H1 (cell line): ENCODE measurements at regions not wholly inside any gene's neighbourhood (a gene's known extent, or its start where the extent isn't known, plus 50 kb on each side); places are given as distances from the start of the nearest gene placed in this dataset.

Experiments
- CTCF ChIA-PET: fragments of 300-600 bp; sonication (Branson Sonifier 250); formaldehyde crosslinking; loops from one replicate; lab custom pipeline; 2021; ENCODE audit not compliant: partially characterized antibody; lab: Charles Lee
- POLR2A ChIA-PET: fragments of 300-600 bp; sonication (Branson Sonifier 250); formaldehyde crosslinking; loops from one replicate; lab custom pipeline; 2021; ENCODE audit warnings: inconsistent platforms; ENCODE audit not compliant: partially characterized antibody; lab: Charles Lee
- DNase-seq, 2 experiments: peaks; one replicate each; pipeline versions ENCODE4 v3.0.0 to v3.0.0-alpha.2; 2010 to 2022; ENCODE audit warnings: low spot score in 2 of 2, low read depth in 1 of 2, mixed read lengths in 1 of 2
- FAIRE-seq: peaks from 2 replicates; lab custom pipeline; 2011; peaks lifted over from hg19 to GRCh38; lab: Jason Lieb, UNC
- H2AFZ ChIP-seq: 2 replicates; pipeline ENCODE4 v1.8.1; 2012; ENCODE audit warnings: low read length, inconsistent platforms
- H2AK5ac ChIP-seq: 2 replicates; pipeline ENCODE4 v1.6.1; 2013; ENCODE audit warnings: low read depth, low read length
- H2BK120ac ChIP-seq: replicated peaks from 2 replicates; pipeline ENCODE3; 2013; ENCODE audit warnings: low read depth, low read length, inconsistent platforms
- H2BK12ac ChIP-seq: 2 replicates; pipeline ENCODE4 v1.6.1; 2013; ENCODE audit warnings: low read depth, low read length
- H2BK15ac ChIP-seq: 2 replicates; pipeline ENCODE4 v1.6.1; 2013; ENCODE audit warnings: low read length
- H2BK20ac ChIP-seq: 2 replicates; pipeline ENCODE4 v1.6.1; 2013; ENCODE audit warnings: low read length
- H2BK5ac ChIP-seq: 2 replicates; pipeline ENCODE4 v1.6.1; 2013; ENCODE audit warnings: low read depth, low read length
- H3K14ac ChIP-seq: 2 replicates; pipeline ENCODE4 v1.6.1; 2013; ENCODE audit warnings: inconsistent platforms; ENCODE audit not compliant: insufficient read length
- H3K18ac ChIP-seq: 2 replicates; pipeline ENCODE4 v1.6.1; 2013; ENCODE audit warnings: low read length; ENCODE audit errors: extremely low read depth
- H3K23ac ChIP-seq: 2 replicates; pipeline ENCODE4 v1.6.1; 2013; ENCODE audit warnings: inconsistent platforms; ENCODE audit not compliant: insufficient read length
- H3K23me2 ChIP-seq: 2 replicates; pipeline ENCODE4 v1.6.1; 2013; ENCODE audit warnings: low read depth, low read length
- H3K27ac ChIP-seq: 2 replicates; pipeline ENCODE4 v1.6.1; 2011; ENCODE audit warnings: low read depth, low read length, inconsistent platforms
- H3K27me3 ChIP-seq, 4 experiments: replicated peaks in 1 of 4; 1 replicate in 1 of 4; 2 replicates in 3 of 4; pipeline versions ENCODE4 v1.6.1 to v1.8.1; 2011 to 2013; ENCODE audit warnings: low read length in 3 of 4, mild to moderate bottlenecking in 3 of 4, inconsistent platforms in 2 of 4, mixed read lengths in 2 of 4, moderate library complexity in 1 of 4; ENCODE audit not compliant: control insufficient read depth in 3 of 4, insufficient read depth in 3 of 4; ENCODE audit errors: extremely low read depth in 1 of 4
- H3K36me3 ChIP-seq, 4 experiments: 2 replicates each; pipeline versions ENCODE4 v1.6.1 to v1.8.1; 2011 to 2013; ENCODE audit warnings: mild to moderate bottlenecking in 4 of 4, low read length in 3 of 4, moderate library complexity in 2 of 4, control low read depth in 1 of 4, inconsistent platforms in 1 of 4; ENCODE audit not compliant: insufficient read depth in 4 of 4, control insufficient read depth in 2 of 4
- H3K4ac ChIP-seq: replicated peaks from 2 replicates; pipeline ENCODE3; 2013; ENCODE audit warnings: low read length, low read depth, mixed read lengths, inconsistent platforms; ENCODE audit not compliant: insufficient read length
- H3K4me1 ChIP-seq, 4 experiments: replicated peaks in 1 of 4; 1 replicate in 1 of 4; 2 replicates in 3 of 4; pipeline versions ENCODE4 v1.6.1 to v1.8.1; 2011 to 2013; ENCODE audit warnings: low read length in 3 of 4, inconsistent platforms in 2 of 4, mixed read lengths in 1 of 4; ENCODE audit not compliant: insufficient read depth in 4 of 4, control insufficient read depth in 3 of 4
- H3K4me2 ChIP-seq, 2 experiments: 2 replicates each; pipeline versions ENCODE4 v1.6.1 to v1.8.1; 2011 to 2013; ENCODE audit warnings: low read depth in 2 of 2, low read length in 2 of 2, control low read depth in 1 of 2, inconsistent platforms in 1 of 2, mild to moderate bottlenecking in 1 of 2; ENCODE audit not compliant: insufficient read depth in 1 of 2
- H3K4me3 ChIP-seq, 4 experiments: fragments of 200-600, 300-600 bp in 1 of 4; sonication (generic), shearing (Covaris generic), sonication (Bioruptor Twin) in 1 of 4; 2 replicates each; pipeline versions ENCODE4 v1.5.1 to v1.8.1; 2011 to 2016; ENCODE audit warnings: low read length in 4 of 4, low read depth in 3 of 4, control low read depth in 2 of 4, inconsistent platforms in 2 of 4, mild to moderate bottlenecking in 2 of 4, mixed read lengths in 1 of 4, moderate library complexity in 1 of 4; ENCODE audit not compliant: insufficient read depth in 2 of 4; ENCODE audit errors: extremely low read depth in 1 of 4
- H3K56ac ChIP-seq: replicated peaks from 2 replicates; pipeline ENCODE3; 2013; ENCODE audit warnings: low read depth, mild to moderate bottlenecking, mixed read lengths, low read length, inconsistent platforms; ENCODE audit not compliant: insufficient read length
- H3K79me1 ChIP-seq: 2 replicates; pipeline ENCODE4 v1.6.1; 2013; ENCODE audit warnings: low read depth, low read length, control low read depth
- H3K79me2 ChIP-seq, 2 experiments: 2 replicates each; pipeline versions ENCODE4 v1.6.1 to v1.8.1; 2012 to 2013; ENCODE audit warnings: low read length in 2 of 2, mild to moderate bottlenecking in 2 of 2, inconsistent platforms in 1 of 2; ENCODE audit not compliant: insufficient read depth in 2 of 2, control insufficient read depth in 1 of 2
- H3K9ac ChIP-seq, 4 experiments: replicated peaks in 1 of 4; 1 replicate in 1 of 4; 2 replicates in 3 of 4; pipeline versions ENCODE4 v1.6.1 to v1.8.1; 2011 to 2013; ENCODE audit warnings: low read depth in 3 of 4, low read length in 3 of 4, control low read depth in 2 of 4, mild to moderate bottlenecking in 2 of 4, moderate library complexity in 2 of 4, inconsistent platforms in 1 of 4; ENCODE audit errors: extremely low read depth in 1 of 4
- H3K9me3 ChIP-seq, 2 experiments: 2 replicates each; pipeline versions ENCODE4 v1.6.1 to v1.8.1; 2012 to 2013; ENCODE audit warnings: mild to moderate bottlenecking in 2 of 2, moderate library complexity in 2 of 2, control low read depth in 1 of 2, inconsistent platforms in 1 of 2, low read depth in 1 of 2, low read length in 1 of 2, mixed read lengths in 1 of 2; ENCODE audit not compliant: insufficient read depth in 2 of 2
- H4K20me1 ChIP-seq, 2 experiments: replicated peaks in 1 of 2; 2 replicates each; pipeline versions ENCODE3 to v1.8.1; 2011 to 2013; ENCODE audit warnings: inconsistent platforms in 2 of 2, low read length in 2 of 2, mild to moderate bottlenecking in 1 of 2; ENCODE audit not compliant: insufficient read depth in 2 of 2, control insufficient read depth in 1 of 2
- H4K5ac ChIP-seq: 2 replicates; pipeline ENCODE4 v1.6.1; 2013; ENCODE audit warnings: low read length, low read depth, mixed read lengths, inconsistent platforms; ENCODE audit not compliant: insufficient read length
- H4K8ac ChIP-seq: 2 replicates; pipeline ENCODE4 v1.8.0; 2013; ENCODE audit warnings: mild to moderate bottlenecking, moderate library complexity, low read length, inconsistent platforms; ENCODE audit not compliant: insufficient read depth; ENCODE audit errors: extremely low read depth
- H4K91ac ChIP-seq: replicated peaks from 2 replicates; pipeline ENCODE3; 2013; ENCODE audit warnings: low read length, mixed read lengths, inconsistent platforms; ENCODE audit not compliant: insufficient read length
- RFX5 ChIP-seq: IDR thresholded peaks from 2 replicates; pipeline ENCODE4 v1.6.1; 2011; ENCODE audit warnings: low read depth, low read length, improper control_type of control experiment, borderline replicate concordance
- TCF12 ChIP-seq: IDR thresholded peaks from 2 replicates; pipeline ENCODE4 v1.6.1; 2011; ENCODE audit warnings: low read depth, mild to moderate bottlenecking, low read length
- TEAD4 ChIP-seq: IDR thresholded peaks from 2 replicates; pipeline ENCODE4 v1.6.1; 2012; ENCODE audit warnings: low read depth, low read length, inconsistent platforms, mixed read lengths
- WGBS, 2 experiments: shearing (Covaris generic) in 1 of 2; methylation state at CpG; one replicate each; pipeline versions ENCODE4 v1.1.6 to v1.1.7; 2013 to 2015; ENCODE audit warnings: low lambda C conversion rate in 2 of 2, mixed read lengths in 2 of 2, inconsistent platforms in 1 of 2, low coverage in 1 of 2, missing lambda C conversion rate in 1 of 2; ENCODE audit not compliant: insufficient replicate concordance in 2 of 2, insufficient coverage in 1 of 2, insufficient read length in 1 of 2; ENCODE audit errors: extremely low coverage in 1 of 2, missing lambda C conversion rate in 1 of 2; 5-methylcytosine and 5-hydroxymethylcytosine counted together

DNA sequence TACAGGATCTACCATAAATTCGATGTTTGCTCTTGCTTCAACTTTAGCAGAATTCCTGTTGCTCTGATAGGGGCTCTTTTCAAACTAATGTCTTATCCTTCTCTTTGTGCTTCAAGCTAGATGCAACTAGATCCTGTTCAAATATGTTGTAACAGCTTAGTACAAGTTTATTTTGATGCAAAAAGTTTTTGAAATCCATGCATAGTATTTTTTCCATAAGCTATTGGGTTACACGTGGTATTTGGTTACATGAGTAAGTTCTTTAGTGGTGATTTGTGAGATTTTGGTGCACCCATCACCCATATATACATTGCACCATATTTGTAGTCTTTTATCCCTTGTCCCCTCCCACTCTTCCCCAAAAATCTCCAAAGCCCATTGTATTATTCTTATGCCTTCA lies 907.7 kb downstream of the LTN1 start (continued):
- no peak for TF ChIP-seq TCF12

DNA sequence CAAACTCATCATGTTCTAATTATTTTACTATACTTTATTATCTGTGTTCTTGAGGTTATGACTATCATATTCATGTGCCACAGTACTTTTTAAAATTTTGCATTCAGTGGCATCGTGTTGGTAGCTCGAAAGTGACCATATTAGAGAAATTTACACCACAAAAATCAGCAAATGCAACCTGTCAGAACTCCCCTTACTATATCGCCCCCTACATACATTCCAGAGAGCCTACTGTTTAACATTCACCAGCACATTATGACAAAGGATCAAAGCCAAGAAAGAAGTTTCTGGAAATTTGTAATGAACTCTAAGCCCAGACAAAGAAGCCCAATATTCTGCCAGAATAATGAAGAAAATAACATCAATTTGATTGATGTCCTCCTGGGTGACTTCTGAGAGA lies 909.3 kb downstream of the LTN1 start:
- H4K8ac ChIP-seq = no peak overlapping the region
- H3K36me3 ChIP-seq = no peaks in the 10 kb centered on the region
- no peak for DNase-seq
- no peak overlapping the region for H2BK5ac ChIP-seq
- H3K79me1 ChIP-seq = no peaks in the 10 kb centered on the region
- 78% methylated on average over 3 of the region's 3 CpGs; no CpG with 5 or more reads in 1 of the 2 experiments for WGBS, 2 experiments
- no peaks in the 10 kb centered on the region for H4K20me1 ChIP-seq
- no peak overlapping the region for H3K4me2 ChIP-seq
- H3K4me3 ChIP-seq = no peak overlapping the region
- TF ChIP-seq RFX5 (no peak), TEAD4 (peak; percentile 34; the same call in 1 of the 2 replicates)
- H3K23me2 ChIP-seq = peaks cover 2% of the 10 kb centered on the region; the same call in 1 of the 2 replicates
- H2BK12ac ChIP-seq = no peak overlapping the region
- POLR2A ChIA-PET = no interaction called here
- H3K27ac ChIP-seq = no peak overlapping the region
- no peak overlapping the region for H3K9ac ChIP-seq
- H2BK15ac ChIP-seq = no peak overlapping the region
- no peaks in the 10 kb centered on the region; a peak in 1 of 4 replicates for H3K9me3 ChIP-seq
- H2AK5ac ChIP-seq = no peak overlapping the region
- H3K56ac ChIP-seq = no peak overlapping the region
- no peaks in the 10 kb centered on the region for H3K27me3 ChIP-seq
- no peak overlapping the region for H3K4ac ChIP-seq
- H3K23ac ChIP-seq = no peak overlapping the region
- FAIRE-seq = no peak
- H2BK20ac ChIP-seq = no peak overlapping the region
- H4K5ac ChIP-seq = no peak overlapping the region
- H2BK120ac ChIP-seq = no peak overlapping the region
- no peak overlapping the region for H2AFZ ChIP-seq
- no peaks in the 10 kb centered on the region for H3K79me2 ChIP-seq
- CTCF ChIA-PET = interaction anchor here (0.7 kb wide), 1 partner anchor 10 kb away, joined by 3 read pairs; no protein-coding TSS in a partner anchor
- no peak overlapping the region for H3K14ac ChIP-seq
- no peak overlapping the region for H4K91ac ChIP-seq
- H3K18ac ChIP-seq = no peak overlapping the region
- H3K4me1 ChIP-seq = no peaks in the 10 kb centered on the region
